NCI-H1930 (cell line): ENCODE measurements at regions not wholly inside any gene's neighbourhood (a gene's known extent, or its start where the extent isn't known, plus 50 kb on each side); places are given as distances from the start of the nearest gene placed in this dataset.
A peak's percentile ranks its signal among the peaks of the same experiment; 100 is the strongest.
"Not testable (repeated sequence)": the region's sequence is repeated elsewhere in the genome, so short reads cannot be mapped to it uniquely, and the experiment has no call there.

Experiments
- DNase-seq, 2 experiments: peaks; one replicate each; lab custom pipeline; 2025; lab: John Stamatoyannopoulos, UW

DNA sequence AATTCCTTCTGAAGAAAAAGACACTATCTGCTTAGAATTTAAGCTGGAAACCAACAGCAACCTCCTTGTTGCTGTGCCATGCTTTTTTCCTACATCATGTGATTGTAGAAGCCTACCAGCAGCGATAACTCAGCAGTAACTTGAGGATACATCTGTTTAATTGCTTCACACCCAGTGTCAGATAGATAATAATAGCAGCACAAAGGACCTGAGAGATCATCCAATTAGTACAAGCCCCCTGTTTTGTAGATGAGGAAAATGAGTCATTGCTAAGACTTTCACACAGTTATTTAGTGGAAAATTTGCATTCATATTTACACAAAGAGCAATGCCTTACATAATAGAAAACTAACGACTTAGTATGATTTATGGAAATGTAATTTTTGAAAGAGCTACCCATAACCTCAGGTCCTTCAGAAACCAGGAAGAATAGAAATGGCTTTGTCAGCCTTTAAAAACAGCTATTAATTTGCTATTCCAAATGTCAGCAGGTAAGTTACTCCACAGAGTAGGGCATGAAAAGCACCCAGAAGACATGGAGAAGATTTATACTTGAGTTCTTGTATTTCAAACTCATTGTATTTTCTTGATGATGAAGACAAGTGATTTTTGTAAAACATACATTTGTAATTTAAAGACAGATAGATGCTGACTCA lies 93.7 kb upstream of the SGCG start:
- DNase-seq: no peak

DNA sequence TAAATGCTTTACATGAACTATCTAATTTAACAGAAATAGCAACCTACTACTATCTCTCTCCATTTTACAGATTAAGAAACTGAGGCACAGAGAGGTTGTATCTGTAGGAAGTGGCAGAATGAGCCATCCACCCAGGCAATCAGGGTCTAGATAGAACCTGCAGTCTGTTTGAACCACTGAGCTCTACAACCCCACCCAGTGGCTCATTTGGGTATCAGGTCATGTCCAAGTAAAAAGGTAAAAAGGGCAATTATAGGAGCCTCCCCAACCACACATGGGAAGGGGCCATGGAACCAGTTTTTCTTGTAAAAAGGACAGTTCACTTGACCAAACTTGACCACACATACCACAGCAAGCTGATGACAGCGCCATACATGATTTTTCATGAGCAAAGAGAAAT lies 92.9 kb upstream of the SGCG start:
- peak in 1 of 2 experiments; percentile 17 for DNase-seq

DNA sequence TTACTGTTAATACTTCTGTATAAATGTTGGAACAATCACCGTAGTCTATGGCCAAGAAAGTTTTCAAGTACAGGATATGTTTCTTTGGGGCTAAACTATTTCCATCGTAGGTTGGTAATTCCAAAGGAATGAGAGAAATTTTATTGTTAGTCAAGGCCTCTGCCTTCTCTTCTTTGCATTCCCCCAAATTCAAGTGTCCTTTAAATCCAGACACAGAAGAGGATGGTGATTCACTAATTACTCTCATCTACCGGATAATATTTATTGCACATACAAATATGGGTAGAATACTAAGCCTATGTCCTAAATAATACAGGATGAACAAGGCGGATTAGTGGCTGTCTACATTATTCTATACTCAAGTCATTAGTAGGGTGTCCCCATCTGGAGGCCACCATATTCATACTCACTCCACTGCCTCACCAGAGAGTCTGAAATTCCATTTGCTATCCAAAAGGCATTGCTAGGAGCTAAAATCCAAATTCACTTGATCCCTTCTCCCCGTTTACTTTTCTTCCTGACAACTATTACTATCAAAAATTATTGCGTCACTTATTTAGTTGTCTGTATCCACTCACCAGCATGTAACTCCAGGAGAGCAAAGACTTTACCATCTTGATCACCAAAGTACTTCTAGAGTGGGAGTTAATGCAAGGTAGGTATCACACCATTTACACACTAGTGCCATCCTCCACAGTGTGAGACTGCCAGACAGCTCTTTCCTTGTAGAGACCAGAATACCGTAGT lies 82.4 kb upstream of the SGCG start:
- no peak for DNase-seq

DNA sequence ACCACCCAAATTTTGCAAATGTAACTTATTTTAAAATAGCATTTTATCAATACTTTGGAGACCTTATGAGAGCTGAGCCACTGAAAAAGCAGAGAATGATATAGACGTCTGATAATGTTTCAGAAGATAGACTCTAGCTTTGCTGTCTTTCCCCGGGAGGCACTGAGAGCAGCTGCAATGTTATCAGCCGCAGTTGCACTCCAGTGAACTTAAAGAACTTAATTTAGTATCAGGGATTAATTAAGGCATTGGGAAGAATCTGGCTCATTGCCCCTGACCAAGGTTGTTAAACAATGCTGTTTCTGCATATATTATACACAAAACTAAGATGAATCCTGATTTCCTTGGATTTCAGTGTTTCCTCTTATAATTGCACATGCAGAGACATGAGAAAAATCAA lies 75.7 kb upstream of the SGCG start:
- no peak for DNase-seq

DNA sequence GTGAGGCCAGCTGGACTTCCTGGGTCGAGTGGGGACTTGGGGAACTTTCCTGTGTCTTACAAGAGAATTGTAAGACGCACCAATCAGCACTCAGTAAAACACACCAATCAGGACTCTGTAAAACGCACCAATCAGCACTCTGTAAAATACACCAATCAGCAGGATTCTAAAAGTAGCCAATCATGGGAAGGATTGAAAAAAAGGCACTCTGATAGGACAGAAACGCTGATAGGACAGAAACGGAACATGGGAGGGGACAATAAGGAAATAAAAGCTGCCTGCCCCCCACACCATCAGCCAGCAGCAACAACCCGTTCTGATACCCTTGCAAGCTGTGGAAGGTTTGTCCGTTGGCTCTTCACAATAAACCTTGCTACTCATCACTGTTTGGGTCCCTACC lies 73.1 kb upstream of the SGCG start:
- no peak for DNase-seq

DNA sequence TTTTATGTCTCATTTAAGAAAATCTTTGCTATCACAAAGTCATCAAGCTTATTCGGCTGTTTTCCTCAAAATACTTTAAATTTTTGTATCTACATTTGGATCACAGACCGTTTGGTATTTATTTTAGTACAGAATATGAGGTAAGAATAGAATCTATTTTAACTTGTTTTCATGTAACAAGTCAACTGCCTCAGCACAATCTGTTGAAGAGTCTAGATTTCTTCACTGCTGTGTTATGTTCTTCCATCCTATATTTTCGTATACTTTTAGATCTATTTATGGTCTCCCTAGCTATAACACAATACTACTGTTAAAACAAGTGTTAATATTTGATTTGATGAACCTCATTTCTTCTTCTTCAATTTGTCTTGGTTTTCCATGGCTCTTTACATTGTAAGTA lies 61.6 kb upstream of the SGCG start:
- no peak for DNase-seq

DNA sequence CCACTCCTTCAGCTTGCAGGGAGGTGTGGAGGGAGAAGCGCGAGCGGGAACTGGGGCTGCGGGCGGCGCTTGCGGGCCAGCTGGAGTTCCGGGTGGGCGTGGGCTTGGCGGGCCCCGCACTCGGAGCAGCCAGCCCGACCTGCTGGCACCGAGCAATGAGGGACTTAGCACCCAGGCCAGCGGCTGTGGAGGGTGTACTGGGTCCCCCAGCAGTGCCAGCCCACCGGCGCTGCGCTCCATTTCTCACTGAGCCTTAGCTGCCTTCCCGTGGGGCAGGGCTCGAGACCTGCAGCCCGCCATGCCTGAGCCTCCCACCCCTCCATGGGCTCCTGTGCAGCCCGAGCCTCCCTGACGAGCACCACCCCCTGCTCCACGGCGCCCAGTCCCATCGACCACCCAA lies 53.2 kb upstream of the SGCG start:
- not testable (repeated sequence) for DNase-seq

DNA sequence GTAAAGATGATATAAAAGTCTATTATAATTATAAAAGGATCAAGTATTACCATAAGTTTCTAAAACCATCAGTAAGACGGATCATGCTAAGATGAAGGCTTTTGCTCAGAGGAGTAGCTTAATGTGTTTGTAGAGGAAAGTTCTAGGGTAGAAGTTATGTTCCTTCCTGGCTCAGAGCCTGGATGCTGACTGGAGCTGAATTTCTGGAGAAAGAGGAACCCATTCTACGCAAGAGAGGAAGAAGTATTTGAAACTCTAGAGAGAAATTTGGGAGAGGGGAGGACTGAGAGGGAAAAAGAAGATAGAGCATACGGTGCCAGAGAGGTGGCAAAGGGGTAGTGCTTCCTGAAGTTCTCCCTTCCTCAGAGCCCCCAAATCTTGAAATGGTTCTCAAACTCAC lies 51.4 kb upstream of the SGCG start:
- no peak for DNase-seq
